Astrocyte (in vitro differentiated cells and primary cell): ENCODE measurements at regions not wholly inside any gene's neighbourhood (a gene's known extent, or its start where the extent isn't known, plus 50 kb on each side); places are given as distances from the start of the nearest gene placed in this dataset.

Experiments
- CTCF ChIP-seq: IDR thresholded peaks from 2 replicates; pipeline ENCODE4 v1.5.1; 2011; ENCODE audit warnings: low read depth, mild to moderate bottlenecking, inconsistent platforms, low read length, moderate library complexity; ENCODE audit not compliant: insufficient read depth
- EZH2 ChIP-seq: IDR thresholded peaks from 2 replicates; pipeline ENCODE4 v1.6.1; 2012; ENCODE audit warnings: mild to moderate bottlenecking, low read length, inconsistent platforms; ENCODE audit not compliant: insufficient read depth

- TF ChIP-seq CTCF: no peak
- no peak for TF ChIP-seq EZH2
Observed at GRCh38 chr4:14883661-14884060, 118.6 kb upstream of the CPEB2 start.
